ENCODE measurements at regions not wholly inside any gene's neighbourhood (a gene's known extent, or its start where the extent isn't known, plus 50 kb on each side); places are given as distances from the start of the nearest gene placed in this dataset.
A peak's percentile ranks its signal among the peaks of the same experiment; 100 is the strongest.

DNA sequence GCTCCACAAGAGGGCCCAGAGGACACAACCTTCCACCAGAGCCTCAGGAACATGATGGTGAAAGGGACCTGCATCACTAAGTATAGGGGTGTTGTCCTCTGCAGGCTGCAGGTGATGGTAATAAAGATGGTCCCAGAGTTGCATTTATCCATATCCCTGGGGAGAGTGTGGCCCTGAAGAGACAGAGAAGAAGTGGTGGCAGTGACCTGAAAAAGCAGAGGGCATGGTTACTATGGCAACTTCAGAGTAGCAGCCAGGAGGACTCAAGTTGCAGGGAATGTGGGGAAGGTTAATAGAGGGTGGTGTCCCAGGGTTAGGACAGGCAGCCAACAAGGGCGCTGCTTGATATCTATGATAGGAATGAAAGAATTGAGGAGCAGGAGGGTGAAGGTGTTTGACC lies 57.1 kb downstream of the HLA-A start:
- no peak for DNase-seq

DNA sequence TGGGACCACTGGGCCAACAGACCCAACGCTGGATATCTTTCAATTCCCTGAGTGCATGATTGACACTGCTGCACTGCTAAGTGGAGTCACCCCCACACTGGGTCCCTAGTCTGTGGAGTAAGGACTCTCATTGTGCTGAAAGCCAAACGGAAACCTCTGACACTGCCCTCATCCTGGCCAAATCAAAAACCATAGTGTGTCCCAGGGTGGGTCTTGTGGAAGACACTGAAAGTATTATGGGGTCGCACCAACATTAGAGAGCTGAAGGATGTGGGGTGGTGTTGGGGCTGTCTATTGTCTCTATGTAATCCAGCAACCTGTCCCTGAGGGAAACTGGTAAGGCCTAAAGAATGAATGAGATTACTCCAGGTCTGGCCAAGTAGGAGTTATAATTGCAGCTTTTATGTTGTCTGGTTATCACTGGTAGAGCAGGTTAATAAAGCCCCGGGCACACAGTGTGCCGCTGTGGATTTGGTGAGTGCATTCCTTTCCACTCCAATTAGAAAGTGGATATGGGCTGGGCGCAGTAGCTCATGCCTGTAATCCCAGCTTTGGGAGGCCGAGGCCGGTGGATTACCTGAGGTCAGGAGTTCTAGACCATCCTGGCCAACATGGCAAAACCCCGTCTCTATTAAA lies 57.9 kb downstream of the HLA-A start:
- DNase-seq, result no peak

DNA sequence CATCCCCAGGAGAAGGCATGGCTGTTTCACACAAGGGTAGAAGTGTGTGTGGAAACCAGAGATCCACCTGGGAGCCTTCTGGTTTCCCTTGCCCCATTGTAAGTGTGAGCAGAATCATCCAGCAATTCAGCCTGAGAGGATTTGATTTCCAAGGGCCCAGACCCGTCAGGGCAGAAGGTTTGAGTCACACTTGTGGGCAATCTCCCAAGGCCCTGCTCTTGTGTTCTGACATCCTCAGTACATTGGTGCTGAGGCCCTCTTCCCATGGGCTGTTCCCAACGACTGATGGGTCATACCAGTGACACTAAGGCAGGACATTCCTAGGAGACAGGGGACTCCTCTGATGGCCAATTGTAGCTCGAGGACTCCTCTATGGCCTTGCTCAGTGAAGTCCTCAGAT lies 58.2 kb upstream of the POLR1H start:
- DNase-seq, result no peak

DNA sequence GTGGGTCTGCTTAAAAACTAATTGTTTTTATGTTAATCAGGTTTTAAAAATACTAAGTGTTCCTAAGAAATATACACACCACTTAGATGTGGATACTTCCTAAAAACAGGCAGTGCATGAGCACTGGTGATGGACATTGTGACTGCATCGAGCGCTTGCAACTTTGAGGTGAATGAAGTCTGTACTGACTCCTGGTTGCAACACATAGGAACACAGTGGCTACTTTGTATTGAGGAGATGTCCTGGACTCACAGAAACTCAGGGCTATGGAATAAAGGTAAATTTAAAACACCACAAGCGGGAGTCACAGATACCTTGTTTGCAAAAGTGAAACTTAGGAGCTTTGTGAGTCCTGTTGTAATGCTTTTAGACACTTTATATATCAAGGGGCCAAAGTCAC lies 55.6 kb upstream of the POLR1H start:
- DNase-seq, result no peak

DNA sequence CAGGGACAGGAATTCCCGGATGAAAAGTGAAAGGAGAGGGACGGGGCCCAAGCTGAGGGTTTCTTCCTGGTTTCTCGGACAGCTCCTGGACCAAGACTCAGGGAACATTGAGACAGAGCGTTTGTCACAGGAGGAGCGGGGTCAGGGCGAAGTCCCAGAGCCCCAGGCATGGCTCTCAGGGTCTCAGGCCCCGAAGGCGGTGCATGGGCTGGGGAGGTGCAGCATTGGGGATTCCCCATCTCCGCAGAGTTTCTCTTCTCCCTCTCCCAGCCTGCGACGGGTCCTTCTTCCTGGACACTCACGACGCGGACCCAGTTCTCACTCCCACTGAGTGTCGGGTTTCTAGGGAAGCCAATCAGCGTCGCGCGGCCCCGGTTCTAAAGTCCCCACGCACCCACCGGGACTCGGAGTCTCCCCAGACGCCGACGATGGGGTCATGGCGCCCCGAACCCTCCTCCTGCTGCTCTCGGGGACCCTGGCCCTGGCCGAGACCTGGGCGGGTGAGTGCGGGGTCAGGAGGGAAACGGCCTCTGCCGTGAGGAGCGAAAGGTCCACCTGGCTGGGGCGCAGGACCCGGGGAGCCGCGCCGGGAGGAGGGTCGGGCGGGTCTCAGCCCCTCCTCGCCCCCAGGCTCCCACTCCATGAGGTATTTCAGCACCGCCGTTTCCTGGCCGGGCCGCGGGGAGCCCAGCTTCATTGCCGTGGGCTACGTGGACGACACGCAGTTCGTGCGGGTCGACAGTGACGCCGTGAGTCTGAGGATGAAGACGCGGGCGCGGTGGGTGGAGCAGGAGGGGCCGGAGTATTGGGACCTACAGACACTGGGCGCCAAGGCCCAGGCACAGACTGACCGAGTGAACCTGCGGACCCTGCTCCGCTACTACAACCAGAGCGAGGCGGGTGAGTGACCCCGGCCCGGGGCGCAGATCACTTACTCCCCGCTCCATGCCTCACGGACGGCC lies 54.6 kb upstream of the POLR1H start:
- DNase-seq, result peak; percentile 14

DNA sequence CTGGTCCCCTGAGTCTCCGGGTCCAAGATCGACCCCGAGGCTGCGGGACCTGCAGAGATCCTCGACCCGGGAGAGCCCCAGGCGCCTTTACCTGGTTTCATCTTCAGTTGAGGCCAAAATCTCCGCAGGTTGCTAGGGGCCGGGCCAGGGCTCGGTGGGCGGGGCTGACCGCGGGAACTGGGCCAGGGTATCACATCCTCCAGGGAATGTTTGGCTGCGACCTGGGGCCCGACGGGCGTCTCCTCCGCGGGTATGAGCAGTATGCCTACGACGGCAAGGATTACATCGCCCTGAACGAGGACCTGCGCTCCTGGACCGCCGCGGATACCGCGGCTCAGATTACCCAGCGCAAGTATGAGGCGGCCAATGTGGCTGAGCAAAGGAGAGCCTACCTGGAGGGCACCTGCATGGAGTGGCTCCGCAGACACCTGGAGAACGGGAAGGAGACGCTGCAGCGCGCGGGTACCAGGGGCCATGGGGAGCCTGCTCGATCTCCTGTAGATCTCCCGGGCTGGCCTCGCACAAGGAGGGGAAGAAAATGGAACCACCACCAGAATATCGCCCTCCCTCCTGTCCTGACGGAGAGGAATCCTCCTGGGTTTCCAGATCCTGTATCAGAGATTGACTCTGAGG lies 53.8 kb upstream of the POLR1H start:
- DNase-seq, result peak; percentile 43

DNA sequence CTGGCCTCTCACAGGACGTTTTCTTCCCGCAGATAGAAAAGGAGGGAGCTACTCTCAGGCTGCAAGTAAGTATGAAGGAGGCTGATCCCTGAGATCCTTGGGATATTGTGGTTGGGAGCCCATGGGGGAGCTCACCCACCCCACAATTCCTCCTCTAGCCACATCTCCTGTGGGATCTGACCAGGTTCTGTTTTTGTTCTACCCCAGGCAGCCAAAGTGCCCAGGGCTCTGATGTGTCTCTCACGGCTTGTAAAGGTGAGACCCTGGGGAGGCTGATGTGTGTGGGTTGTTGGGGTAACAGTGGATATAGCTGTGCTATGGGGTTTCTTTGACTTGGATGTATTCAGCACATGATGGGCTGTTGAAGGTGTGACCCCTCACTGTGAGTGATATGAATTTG lies 52.0 kb upstream of the POLR1H start:
- no peak for DNase-seq
